ENCODE measurements at regions not wholly inside any gene's neighbourhood (a gene's known extent, or its start where the extent isn't known, plus 50 kb on each side); places are given as distances from the start of the nearest gene placed in this dataset.

GRCh38 chr9:78857373-78858225 lies 560.7 kb downstream of the PSAT1 start:
- no peak for DNase-seq (ENCODE audit: low spot score)

- no peak for DNase-seq (ENCODE audit: low spot score)
These were observed 561.3 kb downstream of the PSAT1 start for GRCh38 chr9:78858266-78858665.

- DNase-seq (ENCODE audit: low spot score): no peak
These were observed 564.0 kb downstream of the PSAT1 start for GRCh38 chr9:78860801-78861475.

- no peak for DNase-seq (ENCODE audit: low spot score)
These were observed 566.6 kb downstream of the PSAT1 start for GRCh38 chr9:78863531-78863930.

- no peak for DNase-seq (ENCODE audit: low spot score)
These were observed 568.8 kb downstream of the PSAT1 start for GRCh38 chr9:78865737-78866136.

GRCh38 chr9:78866207-78867132 lies 569.5 kb downstream of the PSAT1 start:
- no peak for DNase-seq (ENCODE audit: low spot score)

GRCh38 chr9:78871086-78871451 lies 574.1 kb downstream of the PSAT1 start:
- DNase-seq (ENCODE audit: low spot score): no peak

GRCh38 chr9:78871452-78872331 lies 574.8 kb downstream of the PSAT1 start:
- no peak for DNase-seq (ENCODE audit: low spot score)

- no peak for DNase-seq (ENCODE audit: low spot score)
These were observed 577.1 kb downstream of the PSAT1 start for GRCh38 chr9:78874061-78874460.

- no peak for DNase-seq (ENCODE audit: low spot score)
These were observed 582.6 kb downstream of the PSAT1 start for GRCh38 chr9:78879324-78880100.

- DNase-seq (ENCODE audit: low spot score): no peak
These were observed 584.4 kb downstream of the PSAT1 start for GRCh38 chr9:78881295-78881694.

- DNase-seq (ENCODE audit: low spot score): no peak
These were observed 585.6 kb downstream of the PSAT1 start for GRCh38 chr9:78882481-78882880.

- no peak for DNase-seq (ENCODE audit: low spot score)
These were observed 587.8 kb downstream of the PSAT1 start for GRCh38 chr9:78884611-78885150.

GRCh38 chr9:78892182-78892581 lies 595.3 kb downstream of the PSAT1 start:
- no peak for DNase-seq (ENCODE audit: low spot score)

- DNase-seq (ENCODE audit: low spot score): no peak
These were observed 595.8 kb downstream of the PSAT1 start for GRCh38 chr9:78892769-78893168.

GRCh38 chr9:78893774-78894401 lies 597.0 kb downstream of the PSAT1 start:
- no peak for DNase-seq (ENCODE audit: low spot score)

- DNase-seq (ENCODE audit: low spot score): no peak
These were observed 599.6 kb downstream of the PSAT1 start for GRCh38 chr9:78896479-78896878.

- no peak for DNase-seq (ENCODE audit: low spot score)
These were observed 601.3 kb downstream of the PSAT1 start for GRCh38 chr9:78898234-78898633.

GRCh38 chr9:78899006-78899405 lies 602.1 kb downstream of the PSAT1 start:
- DNase-seq (ENCODE audit: low spot score): no peak
